ENCODE measurements at regions not wholly inside any gene's neighbourhood (a gene's known extent, or its start where the extent isn't known, plus 50 kb on each side); places are given as distances from the start of the nearest gene placed in this dataset.

DNA sequence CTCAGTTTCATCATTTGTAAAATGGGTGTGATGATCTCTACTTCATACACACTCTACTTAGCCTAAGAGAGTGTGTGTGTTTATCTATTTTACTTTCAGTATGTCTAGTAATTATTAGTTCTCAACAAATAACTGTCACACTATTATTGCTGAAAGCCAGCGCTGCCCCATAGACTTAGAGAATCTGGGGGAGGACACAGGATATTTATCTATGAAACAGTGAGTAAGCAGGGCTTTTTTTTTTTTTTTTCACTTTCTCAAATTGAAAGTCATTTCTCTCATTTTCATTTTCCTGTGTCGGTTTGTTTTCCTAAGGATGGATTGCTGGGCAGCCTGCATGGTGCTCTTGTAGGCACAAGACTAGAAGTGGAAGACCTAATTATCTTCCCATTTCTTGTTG, 248.4 kb upstream of the RPS23 start:
- Histone ChIP-seq H3K36me3 (replicated peaks in 1 of 2; ENCODE audit: insufficient read depth in 1 of 2, low read depth in 2 of 2) (no peaks in the 10 kb centered on the region), H3K27me3 (no peaks in the 10 kb centered on the region), H3K4me3 (no peak overlapping the region), H3K4me1 (no peaks in the 10 kb centered on the region), H3K27ac (no peak overlapping the region), H3K9me3 (no peaks in the 10 kb centered on the region)
- 89 to 91% methylated on average over 2 of the region's 2 CpGs for WGBS, 2 donors
- intact Hi-C loops (cut with DNase I): no loop called here
- DNase-seq (no peak), ATAC-seq (no peak)
- TF ChIP-seq, protein P1, sequence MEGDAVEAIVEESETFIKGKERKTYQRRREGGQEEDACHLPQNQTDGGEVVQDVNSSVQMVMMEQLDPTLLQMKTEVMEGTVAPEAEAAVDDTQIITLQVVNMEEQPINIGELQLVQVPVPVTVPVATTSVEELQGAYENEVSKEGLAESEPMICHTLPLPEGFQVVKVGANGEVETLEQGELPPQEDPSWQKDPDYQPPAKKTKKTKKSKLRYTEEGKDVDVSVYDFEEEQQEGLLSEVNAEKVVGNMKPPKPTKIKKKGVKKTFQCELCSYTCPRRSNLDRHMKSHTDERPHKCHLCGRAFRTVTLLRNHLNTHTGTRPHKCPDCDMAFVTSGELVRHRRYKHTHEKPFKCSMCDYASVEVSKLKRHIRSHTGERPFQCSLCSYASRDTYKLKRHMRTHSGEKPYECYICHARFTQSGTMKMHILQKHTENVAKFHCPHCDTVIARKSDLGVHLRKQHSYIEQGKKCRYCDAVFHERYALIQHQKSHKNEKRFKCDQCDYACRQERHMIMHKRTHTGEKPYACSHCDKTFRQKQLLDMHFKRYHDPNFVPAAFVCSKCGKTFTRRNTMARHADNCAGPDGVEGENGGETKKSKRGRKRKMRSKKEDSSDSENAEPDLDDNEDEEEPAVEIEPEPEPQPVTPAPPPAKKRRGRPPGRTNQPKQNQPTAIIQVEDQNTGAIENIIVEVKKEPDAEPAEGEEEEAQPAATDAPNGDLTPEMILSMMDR (IDR thresholded peaks at IDR 0.05): no peak
- no peak for TF ChIP-seq POLR2A (IDR thresholded peaks at IDR 0.05)

DNA sequence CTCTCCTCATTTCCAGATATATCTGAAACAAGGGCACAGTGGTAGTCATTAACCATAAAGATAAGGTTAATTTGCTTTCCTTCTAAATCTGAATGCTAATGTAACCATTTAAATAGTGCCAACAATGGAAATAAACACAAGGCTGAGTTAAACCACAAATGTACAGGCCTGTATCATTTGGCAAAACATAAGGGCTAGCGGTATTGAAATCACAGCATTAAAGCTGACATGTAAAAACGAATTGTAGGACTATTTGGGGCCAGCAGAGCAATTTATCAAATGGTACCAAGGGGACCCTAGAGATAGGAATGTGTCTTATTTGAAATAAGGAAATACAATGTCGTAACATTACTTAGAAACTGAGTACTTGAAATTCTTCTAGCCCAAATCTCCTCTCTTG, 247.5 kb upstream of the RPS23 start:
- DNase-seq (no peak), ATAC-seq (no peak)
- Histone ChIP-seq H3K4me1 (no peaks in the 10 kb centered on the region), H3K36me3 (replicated peaks in 1 of 2; ENCODE audit: insufficient read depth in 1 of 2, low read depth in 2 of 2) (no peaks in the 10 kb centered on the region), H3K27me3 (no peaks in the 10 kb centered on the region), H3K4me3 (no peak overlapping the region), H3K27ac (no peak overlapping the region), H3K9me3 (no peaks in the 10 kb centered on the region)
- TF ChIP-seq, protein P1 (IDR thresholded peaks at IDR 0.05): no peak
- TF ChIP-seq POLR2A (IDR thresholded peaks at IDR 0.05): no peak
- intact Hi-C loops (cut with DNase I): no loop called here
- 75 to 76% methylated on average over 3 of the region's 3 CpGs for WGBS, 2 donors

DNA sequence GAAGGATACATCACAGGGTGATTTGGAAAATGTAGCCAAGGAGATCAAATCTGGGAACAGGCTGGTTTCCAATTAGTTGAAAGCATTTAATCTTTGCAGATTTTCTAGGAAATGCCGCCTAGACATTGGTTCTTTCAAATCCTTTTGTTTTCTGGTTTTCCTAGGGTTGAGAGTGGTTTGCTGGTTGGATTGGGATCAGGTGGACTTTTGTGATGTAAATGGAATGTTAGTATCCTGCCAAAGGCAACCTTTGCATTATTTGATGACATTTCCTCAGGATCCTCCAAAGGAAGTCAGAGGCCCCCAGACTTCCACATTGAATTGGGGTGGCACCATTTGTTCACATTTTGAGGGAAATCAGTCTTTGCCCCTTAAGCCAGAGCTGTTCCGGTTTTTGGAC, 245.5 kb upstream of the RPS23 start:
- TF ChIP-seq, protein P1 (IDR thresholded peaks at IDR 0.05): no peak
- no peak for TF ChIP-seq POLR2A (IDR thresholded peaks at IDR 0.05)
- Histone ChIP-seq H3K27ac (no peak overlapping the region), H3K4me3 (no peak overlapping the region), H3K36me3 (replicated peaks in 1 of 2; ENCODE audit: insufficient read depth in 1 of 2, low read depth in 2 of 2) (no peaks in the 10 kb centered on the region), H3K27me3 (no peaks in the 10 kb centered on the region), H3K4me1 (no peaks in the 10 kb centered on the region), H3K9me3 (no peaks in the 10 kb centered on the region)
- DNase-seq (no peak), ATAC-seq (no peak)
- 84 to 85% methylated on average over 2 of the region's 2 CpGs for WGBS, 2 donors
- intact Hi-C loops (cut with DNase I): no loop called here

DNA sequence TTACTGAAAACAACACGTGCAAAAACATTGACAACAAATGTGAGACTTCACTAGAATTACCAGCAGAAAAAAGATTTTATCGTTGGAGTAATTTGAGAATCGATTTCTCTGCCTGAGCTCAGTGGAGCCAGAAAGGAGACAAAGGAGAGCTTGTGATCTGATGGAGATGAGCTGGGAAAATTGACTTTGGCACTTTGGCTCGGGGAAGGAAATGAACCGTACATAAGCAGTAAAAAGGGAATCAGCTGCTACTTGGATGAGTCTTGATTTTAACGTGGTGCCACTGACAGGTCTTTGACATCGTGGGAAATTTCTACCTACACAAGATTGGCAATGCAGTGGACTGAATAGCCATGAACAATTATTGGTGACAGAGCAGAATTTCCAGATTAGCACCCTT, 244.7 kb upstream of the RPS23 start:
- WGBS, 2 donors: 63 to 66% methylated on average over 7 of the region's 7 CpGs
- Histone ChIP-seq H3K27ac (no peak overlapping the region), H3K4me1 (no peaks in the 10 kb centered on the region), H3K27me3 (no peaks in the 10 kb centered on the region), H3K36me3 (replicated peaks in 1 of 2; ENCODE audit: insufficient read depth in 1 of 2, low read depth in 2 of 2) (no peaks in the 10 kb centered on the region), H3K4me3 (no peak overlapping the region), H3K9me3 (no peaks in the 10 kb centered on the region)
- TF ChIP-seq, protein P1 (IDR thresholded peaks at IDR 0.05): no peak
- TF ChIP-seq POLR2A (IDR thresholded peaks at IDR 0.05): no peak
- intact Hi-C loops (cut with DNase I): no loop called here
- ATAC-seq (no peak), DNase-seq (no peak)

DNA sequence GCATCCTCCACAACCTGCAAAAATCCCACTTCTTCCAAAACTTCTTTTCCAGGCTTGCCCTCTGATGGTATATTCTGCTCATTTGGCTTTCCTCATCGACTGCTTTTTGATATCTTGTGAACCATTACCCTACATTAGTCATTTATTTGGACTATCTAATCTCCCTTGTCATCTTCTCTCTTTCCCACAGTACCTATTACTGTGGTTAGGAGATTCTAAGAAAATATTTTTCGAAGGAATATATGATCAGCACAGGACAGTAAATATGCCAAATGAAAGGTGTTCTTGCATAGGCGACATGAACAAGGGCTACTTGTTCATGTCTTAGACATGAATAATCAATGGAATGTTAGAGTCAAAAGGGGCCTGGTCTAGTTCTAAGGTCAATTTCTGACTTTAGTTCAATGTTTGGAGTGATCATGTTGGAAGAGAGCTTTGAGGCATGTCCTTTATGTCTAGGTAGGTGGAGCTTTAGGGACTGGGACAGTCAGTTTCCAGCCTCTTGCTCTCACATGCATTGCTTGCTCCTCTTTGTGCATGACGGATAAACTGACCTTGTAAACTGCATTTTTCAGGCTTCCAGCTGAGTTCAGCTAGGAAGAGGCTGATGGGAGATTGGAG, 243.4 kb upstream of the RPS23 start:
- Histone ChIP-seq H3K36me3 (replicated peaks in 1 of 2; ENCODE audit: insufficient read depth in 1 of 2, low read depth in 2 of 2) (no peaks in the 10 kb centered on the region), H3K27ac (no peak overlapping the region), H3K27me3 (no peaks in the 10 kb centered on the region), H3K4me1 (no peaks in the 10 kb centered on the region), H3K4me3 (no peak overlapping the region), H3K9me3 (no peaks in the 10 kb centered on the region)
- ATAC-seq: no peak
- DNase-seq: no peak
- TF ChIP-seq, protein P1 (IDR thresholded peaks at IDR 0.05): no peak
- no peak for TF ChIP-seq POLR2A (IDR thresholded peaks at IDR 0.05)
- intact Hi-C loops (cut with DNase I): no loop called here
- WGBS, 2 donors: 52 to 57% methylated on average over 4 of the region's 4 CpGs

All from body of pancreas (tissue), 4 donors.